Limb (tissue), 2 donors: ENCODE measurements at regions not wholly inside any gene's neighbourhood (a gene's known extent, or its start where the extent isn't known, plus 50 kb on each side); places are given as distances from the start of the nearest gene placed in this dataset.
"Not testable (repeated sequence)": the region's sequence is repeated elsewhere in the genome, so short reads cannot be mapped to it uniquely, and the experiment has no call there.

Source experiments
- DNase-seq, 2 donors: peaks; one replicate each; pipeline ENCODE4 v3.0.0-alpha.2; 2016; ENCODE audit errors: extremely low spot score in 2 of 2

DNA sequence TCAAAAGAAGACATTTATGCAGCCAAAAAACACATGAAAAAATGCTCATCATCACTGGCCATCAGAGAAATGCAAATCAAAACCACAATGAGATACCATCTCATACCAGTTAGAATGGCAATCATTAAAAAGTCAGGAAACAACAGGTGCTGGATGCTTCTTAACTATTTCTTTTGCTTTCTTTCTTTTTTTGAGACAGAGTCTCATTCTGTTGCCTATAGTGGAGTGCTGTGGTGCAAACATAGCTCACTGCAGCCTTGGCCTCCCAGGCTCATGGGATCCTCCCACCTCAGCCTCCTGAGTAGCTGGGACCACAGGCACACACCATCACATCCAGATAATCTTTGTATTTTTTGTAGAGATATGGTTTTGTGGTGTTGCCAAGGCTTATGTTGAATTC lies 387.7 kb downstream of the RAP2B start:
- not testable (repeated sequence) for DNase-seq

DNA sequence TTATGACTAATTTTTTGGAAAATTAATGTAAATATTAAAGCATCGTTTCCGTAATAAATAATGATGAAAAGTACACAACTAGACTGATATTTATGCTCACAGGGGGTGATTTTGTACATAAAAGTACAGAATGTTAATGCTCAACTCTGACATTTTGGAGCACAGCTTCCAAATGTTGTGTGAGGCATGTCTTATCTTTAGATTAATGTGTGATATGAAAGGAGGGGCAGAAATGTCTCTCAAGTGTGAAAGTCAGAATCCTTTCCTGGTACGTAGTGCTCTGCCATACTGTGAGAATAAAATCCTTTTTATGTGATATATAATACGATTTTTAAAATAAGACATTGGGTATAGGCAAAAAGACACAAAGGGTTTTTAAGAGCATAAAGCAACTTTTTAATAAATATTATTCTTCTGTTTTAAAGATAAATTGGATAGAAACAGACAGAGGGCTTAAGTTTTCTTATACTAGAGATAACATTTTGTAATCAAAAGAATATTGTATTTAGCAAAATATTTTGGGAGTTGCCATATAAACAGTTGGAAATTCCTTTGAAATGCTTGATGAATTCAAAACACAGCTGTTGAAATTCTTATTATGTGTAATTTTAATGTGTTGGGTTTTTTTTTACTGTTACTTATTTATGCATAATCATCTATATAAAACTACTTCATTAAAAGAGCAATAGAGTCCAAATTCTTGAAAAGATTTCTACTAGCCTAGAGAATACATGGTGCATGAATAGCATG lies 389.7 kb downstream of the RAP2B start:
- DNase-seq, result no peak

DNA sequence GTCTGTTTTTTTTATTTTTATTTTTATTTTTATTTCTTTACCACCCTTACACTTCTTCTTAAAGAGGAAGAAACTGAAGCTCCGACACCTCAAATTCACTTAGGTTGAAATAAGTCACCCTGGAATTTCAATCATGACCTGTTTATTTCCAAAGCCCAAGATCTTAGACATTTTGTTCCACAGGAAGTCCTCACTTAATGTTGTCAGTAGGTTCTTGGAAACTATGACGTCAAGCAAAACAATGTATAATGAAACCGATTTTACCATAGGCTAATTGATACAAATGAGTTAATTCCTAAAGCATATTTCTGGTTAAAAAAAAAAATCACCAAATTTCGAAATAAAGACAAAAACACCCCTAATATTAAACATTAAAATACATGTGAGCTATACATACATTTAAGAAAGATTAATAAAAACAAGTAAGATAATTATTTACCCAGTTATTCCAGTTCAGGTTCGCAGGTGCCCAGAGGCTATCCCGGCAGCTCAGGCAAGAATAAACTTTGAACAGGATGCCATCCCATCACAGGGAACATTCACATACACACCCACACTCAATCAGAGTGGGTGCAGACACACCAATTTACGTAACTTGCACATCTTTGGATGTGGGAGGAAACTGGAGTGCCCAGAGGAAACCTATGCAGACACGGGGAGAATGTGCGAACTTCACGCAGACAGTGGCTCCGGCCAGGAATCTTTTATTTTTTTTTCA lies 391.0 kb downstream of the RAP2B start:
- DNase-seq, result no peak

DNA sequence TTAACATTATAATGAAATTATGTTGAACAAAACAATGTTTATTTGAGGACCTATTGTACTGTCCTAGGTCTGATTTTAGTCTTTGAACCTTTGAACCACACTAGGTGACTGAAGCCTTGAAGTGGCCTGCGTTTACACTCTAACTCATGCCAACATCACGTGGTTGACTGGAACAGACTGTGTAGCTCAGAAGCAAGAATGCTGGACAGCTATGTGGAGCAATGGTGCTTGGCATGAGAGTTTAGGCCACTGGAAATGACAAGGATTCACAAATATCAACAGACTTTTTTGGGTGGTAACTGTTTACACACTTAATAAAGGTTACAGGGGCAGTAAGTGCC lies 391.5 kb downstream of the RAP2B start:
- DNase-seq, result no peak

DNA sequence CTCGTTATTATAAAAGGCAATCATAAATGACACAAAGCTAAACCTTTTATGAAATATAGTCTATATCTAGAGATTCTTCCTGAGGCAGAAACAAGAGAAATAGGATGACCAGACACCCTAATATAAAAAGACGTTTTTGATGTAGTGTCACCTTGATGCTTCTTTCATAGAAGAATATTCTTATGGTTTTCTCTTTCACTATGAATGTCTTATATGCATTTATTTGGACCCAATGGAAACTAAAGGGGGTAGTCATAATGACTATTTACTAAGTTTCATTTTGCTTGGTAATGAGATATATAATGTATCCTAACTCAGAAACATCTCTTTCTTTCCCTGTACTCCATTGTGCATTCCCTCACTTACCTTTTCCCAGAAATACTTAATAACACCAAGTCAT lies 393.9 kb downstream of the RAP2B start:
- DNase-seq, result no peak

DNA sequence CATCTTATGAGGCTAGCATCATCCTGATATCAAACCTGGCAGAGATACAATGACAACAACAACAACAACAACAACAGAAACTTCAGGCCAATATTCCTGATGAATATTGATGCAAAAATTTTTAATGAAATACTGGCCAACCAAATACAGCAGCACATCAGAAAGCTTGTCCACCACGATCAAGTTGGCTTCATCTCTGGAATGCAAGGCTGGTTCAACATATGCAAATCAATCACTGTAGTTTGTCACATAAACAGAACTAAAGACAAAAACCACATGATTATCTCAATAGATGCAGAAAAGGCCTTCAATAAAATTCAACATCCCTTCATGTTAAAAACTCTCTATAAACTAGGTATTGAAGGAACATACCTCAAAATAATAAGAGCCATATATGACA lies 397.3 kb downstream of the RAP2B start:
- not testable (repeated sequence) for DNase-seq

DNA sequence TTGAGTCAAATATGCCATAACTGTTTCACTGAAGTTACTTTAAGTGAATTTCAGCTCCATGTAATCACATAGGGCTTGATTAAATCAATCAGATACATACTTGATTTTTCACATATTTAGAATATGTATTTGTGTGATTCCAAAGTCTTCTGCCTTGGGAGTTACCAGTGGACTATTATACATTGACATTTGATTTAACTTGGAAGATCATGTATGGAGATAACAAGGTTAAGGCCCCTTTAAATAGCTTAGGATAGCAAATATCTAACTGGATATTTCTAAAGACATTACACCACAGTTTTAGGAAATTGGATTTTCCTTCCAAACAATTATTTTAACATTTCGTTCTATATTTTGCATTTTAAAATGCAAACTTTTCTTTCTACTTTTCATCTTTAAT lies 405.0 kb downstream of the RAP2B start:
- no peak for DNase-seq

DNA sequence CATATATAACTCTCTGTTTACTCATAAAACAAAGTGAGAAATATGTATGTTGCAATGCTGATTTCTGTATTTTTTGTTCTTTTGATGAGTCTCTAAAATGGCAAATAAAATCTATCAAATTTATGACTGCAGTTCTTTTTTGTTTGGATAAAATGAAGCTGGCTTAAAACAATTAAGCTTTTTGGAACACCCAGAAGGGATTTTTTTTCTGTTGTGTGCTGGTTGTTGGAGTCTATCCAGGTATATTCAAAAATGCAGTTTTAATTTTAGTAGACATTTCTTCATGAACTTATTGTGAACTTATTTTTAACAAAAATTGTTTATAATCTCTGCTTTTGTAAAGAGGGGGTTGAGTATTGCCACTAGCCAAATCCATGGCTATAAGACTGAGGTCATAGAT lies 405.5 kb downstream of the RAP2B start:
- no peak for DNase-seq

DNA sequence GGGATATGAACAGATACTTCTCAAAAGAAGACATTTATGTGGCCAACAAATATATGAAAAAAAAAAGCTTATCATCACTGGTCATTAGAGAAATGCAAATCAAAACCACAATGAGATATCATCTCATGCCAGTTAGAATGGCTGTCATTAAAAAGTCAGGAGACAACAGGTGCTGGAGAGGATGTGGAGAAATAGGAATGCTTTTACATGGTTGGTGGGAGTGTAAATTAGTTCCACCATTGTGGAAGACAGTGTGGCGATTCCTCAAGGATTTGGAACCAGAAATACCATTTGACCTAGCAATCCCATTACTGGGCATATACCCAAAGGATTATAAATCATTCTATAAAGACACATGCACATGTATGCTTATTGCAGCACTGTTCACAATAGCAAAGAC lies 408.5 kb downstream of the RAP2B start:
- not testable (repeated sequence) for DNase-seq

DNA sequence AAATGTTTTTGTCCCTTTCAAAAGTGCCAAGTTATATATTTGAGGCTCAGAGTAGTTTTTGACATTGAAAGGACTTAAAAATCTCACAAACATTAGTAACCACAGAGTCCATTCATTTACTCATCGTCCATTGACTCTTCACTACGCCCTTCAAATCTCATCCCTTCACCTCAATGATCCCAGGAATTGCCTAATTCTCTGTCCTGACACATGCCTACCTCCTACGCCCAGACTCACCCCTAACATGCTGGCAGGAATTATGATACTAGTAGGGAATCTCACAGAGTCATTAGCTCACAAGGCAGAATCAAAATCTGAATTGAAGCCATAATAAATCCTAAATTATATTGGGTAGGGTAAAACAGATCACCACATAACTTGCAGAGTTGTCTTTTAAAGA lies 410.1 kb downstream of the RAP2B start:
- no peak for DNase-seq

DNA sequence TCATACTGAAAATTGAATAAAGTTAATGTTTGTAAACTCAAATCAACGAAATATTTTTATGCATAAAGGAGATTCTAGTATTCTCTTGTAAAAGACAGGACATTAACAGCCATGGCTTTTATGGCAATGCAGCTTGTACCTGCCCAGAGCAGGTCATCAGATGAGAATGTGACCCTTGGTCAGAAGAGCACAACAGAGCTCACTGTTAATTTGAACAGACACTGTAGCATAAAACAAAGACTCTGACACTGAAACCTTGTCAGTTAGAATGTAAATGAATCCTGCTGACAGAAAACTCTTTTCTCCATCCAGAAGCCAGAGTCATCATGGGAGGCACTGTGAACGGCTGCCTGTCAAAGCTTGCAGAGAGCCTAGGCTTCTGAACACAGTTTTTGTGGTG lies 410.6 kb downstream of the RAP2B start:
- no peak for DNase-seq

DNA sequence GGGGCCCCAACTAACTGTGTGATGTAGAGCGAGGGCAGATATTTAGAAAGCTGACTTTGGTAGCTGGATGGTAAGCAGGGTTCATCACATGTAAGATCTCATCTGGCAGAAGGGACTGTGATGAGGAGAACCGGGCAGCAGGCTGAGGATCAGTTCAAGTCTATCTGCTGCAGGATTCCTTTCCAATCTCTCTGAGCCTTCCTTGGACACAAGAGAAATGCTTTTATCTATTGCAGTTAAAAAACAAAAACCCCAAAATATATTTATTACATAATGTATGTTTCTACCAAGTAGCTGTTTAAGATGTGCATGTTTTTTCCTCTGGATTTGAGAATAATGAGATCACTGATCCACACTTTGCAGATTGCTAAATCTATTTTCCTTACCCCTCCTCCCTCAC lies 411.5 kb downstream of the RAP2B start:
- no peak for DNase-seq

DNA sequence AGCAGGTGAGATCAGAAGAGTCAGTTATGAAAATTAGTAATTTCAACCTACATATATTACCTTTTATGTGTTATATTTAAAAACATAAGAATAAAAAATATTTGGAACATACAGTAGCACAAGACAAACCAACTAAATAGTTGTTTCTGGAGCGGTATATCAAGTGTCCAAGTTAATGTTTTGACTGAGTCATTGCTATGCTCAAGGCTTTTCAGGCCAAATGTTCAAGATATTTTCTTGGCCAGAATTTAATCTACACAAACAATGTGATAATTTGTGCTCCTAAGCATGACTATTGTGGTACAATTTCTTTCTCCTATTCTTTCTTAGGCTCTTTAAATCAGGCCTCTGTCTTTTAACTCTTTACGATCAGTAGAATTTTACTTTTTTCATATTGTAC lies 412.4 kb downstream of the RAP2B start:
- DNase-seq, result no peak

DNA sequence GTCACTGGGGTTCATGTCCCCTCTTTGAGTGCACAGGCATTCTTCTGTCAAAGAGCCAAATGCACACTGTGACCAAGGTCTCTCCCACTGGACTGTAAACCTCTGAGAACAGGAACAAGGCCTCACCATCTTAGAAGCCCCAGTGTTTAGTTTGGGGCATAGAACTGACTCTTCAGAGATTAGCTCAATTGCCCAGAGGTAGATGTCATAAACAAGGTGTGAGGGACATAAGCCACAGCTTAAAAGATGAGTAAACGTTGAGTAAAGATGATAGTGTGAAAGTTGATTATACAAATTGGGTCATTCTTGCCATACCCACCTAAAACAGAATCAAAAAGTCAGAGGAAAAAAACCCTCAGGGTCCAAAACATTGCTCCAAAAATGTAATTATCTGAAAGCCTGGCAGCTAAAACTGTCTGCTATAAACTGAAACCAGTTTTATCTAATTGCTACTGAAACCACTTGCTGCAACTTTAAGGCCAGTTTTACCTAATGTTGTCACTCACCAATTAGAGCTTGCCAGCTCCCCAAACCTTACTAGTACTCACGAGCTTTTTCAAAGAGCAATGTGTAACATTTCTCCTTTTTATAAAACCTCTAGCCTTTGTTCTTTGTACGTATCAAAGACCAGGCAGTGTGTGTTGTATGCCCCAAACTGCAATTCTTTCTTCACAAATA lies 415.2 kb downstream of the RAP2B start:
- no peak for DNase-seq

DNA sequence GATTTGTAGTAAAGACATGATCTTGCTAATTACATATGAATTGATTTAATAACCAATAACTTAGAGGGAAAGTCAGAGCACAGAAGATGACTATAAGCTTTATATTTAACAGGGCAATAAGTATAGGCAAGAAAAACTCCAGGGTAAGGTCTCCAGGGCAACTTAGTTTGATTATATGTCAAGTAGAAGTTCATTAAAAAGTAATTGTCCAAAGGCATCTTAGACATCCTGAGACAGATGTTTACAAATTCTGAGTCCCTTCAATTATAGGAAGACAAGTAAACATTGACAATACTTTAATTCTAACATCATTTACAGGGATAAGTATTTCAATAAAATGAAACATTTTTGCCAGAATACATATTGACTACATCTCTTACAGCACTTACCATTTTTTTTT lies 416.0 kb downstream of the RAP2B start:
- DNase-seq, result no peak

DNA sequence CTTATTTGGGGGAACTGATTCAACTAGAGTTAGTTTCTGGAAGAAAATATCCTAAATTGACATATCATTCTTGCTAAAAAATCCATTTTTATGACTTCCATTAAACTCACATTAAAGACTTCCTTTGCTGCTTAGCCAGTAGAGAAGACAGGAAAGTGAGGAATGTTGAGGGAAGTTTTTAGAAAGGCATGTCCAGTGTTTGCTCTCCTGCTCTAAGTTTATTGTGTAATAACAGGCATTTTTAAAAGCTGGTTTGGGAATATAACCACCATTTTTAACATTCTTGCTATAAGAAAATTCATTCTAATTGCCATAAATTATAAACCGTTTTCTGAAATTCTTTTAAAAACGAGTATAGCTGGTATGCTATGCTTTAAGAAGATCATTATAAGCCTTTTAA lies 428.0 kb downstream of the RAP2B start:
- no peak for DNase-seq

DNA sequence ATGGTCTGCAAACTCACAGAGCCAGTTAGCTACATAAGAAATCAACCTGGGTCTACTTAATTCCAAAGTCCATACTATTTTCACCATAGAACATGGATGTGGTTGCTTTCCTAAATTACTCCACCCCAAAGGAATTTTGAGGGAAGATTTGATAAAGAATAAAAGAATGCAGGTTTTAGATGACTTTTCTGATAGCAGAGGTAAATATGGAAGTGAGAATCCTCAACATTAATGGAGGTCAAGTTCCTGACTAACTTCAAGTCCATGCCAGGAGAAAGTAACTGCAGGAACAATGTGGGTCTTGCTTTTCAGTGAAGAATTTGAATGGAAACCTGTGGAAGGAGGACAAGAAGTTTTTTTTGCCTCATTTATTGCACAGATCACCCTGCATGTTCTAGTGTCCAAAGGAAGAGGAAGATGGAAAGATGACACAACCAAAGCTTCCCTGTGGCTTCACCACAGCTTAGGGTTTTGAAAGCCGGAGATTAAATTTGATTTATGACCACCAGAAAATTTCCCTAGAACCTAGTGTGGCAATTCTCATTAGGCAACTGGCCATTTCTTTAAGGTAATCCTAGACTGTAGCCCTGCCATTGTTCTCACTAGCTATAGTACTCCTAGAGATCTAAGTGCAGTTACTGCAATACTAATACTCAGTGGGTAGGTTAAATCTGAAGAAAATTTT lies 429.7 kb downstream of the RAP2B start:
- DNase-seq, result no peak

DNA sequence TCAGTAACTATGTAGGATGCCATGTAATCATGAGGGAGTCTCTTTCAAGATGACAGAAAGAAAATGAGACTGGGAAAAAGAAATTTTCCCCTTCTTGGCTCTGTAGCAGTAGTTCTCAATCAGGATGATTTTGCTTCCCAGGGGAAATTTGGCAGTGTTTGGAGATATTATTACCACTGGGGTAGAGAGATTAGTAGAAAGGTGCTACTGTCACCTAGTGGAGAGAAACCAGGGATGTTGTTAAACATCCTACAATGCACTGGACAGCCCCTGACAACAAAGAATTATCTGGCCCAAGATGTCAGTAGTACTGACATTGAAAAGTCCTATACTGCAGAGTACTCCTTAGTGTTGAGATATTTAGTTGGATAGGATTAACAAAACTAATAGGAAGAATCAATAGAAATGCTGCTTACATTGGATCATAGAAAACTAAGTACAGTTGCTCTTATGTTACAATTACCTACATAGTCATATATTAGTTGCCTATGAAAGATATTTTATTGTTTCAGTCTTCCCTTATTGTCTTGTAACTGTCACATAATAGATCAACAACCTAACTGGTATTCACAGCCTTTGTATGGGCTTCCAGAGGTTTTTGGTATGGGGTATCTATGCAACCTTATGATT lies 433.3 kb downstream of the RAP2B start:
- no peak for DNase-seq

DNA sequence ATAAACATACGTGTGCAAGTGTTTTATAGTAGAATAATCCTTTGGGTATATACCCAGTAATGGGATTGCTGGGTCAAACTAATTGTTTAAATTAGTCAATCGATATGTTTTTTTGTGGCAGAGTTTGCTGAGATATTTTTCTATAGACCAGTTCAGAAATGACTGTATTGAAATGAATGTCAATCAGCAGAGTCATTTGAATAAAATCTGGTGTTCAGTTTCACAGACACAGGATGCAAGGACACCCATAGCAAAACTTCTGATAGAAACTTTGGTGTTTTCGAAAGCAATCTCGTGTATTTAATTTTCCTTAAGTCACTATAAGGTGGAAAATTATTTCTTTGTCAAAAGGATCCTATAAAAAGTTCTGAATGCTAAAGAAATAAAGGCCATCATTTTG lies 434.4 kb downstream of the RAP2B start:
- DNase-seq, result no peak

DNA sequence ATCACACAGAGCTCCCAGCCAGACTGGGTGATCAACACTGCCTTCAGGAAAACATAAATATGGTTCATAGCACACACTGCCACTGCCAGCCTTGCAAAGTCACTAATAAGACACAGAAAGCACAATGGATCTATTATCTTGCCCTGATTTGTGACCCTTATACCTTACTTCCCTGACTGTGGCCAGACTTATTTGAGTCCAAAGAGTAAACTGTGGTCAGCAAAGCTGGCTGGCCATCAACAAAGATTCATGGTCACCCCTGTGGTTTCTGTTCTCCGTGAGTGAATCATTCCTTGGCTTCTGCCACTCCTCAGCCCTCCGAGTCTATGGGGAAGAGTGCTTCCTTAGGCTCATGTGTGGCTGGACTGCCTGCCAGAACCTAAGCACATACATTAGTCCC lies 437.7 kb downstream of the RAP2B start:
- DNase-seq, result no peak

DNA sequence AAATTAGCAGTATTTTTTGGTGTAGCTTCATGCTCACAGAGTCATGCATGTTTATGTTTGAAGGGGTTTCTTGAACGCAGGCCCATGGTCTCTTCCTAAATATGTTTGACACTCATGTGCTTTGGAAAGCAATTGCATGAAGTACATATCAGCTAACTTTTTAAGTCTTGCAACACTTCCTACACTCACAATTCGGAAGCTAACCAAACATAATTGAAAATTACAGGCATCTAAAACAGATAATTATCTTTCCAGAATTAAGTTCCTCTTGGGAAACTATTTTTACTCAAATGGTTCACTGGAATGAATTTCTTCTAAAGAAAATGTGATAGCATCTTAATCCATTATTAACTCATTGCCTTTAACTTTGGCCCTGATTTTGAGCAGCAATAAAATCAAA lies 438.9 kb downstream of the RAP2B start:
- DNase-seq, result no peak

DNA sequence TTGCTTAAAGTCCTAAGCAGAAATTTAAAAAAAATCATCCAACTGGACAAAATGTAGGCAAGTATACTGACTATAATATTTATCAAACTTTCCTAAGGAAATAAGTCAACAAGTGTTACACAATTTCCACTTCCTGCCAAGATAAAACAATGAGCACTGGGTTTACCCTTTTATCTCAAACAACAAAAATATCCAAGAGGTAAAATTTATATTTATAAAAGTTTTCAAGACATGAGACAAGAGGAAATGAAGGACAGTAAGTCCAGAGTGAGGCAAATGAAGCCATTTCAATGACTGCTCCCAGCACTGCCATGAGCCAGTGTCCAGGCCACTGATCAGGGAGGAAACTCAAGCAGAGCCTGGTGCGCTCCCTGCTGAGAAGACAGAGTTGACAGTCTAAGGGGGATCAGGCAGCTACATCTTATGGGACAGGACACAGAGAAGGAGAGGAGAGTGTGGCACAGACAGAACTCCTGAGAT lies 439.4 kb downstream of the RAP2B start:
- no peak for DNase-seq
